ENCODE measurements at regions not wholly inside any gene's neighbourhood (a gene's known extent, or its start where the extent isn't known, plus 50 kb on each side); places are given as distances from the start of the nearest gene placed in this dataset.

GRCh38 chr13:107900775-107901174, 314.6 kb downstream of the LIG4 start:
- H3K27me3 ChIP-seq (ENCODE audit: low read depth): no peaks in the 10 kb centered on the region
- intact Hi-C loops (cut with micrococcal nuclease): no loop called here
- no peak overlapping the region for H3K4me3 ChIP-seq
- H3K9me3 ChIP-seq (replicated peaks): peaks cover 11% of the 10 kb centered on the region
- no peaks in the 10 kb centered on the region for H3K4me1 ChIP-seq
- H3K27ac ChIP-seq (replicated peaks): no peak overlapping the region
- no peaks in the 10 kb centered on the region for H3K36me3 ChIP-seq
- TF ChIP-seq CTCF (IDR thresholded peaks at IDR 0.05; ENCODE audit: borderline replicate concordance): no peak
- no peak for DNase-seq

GRCh38 chr13:107886118-107886517, 329.2 kb downstream of the LIG4 start:
- TF ChIP-seq CTCF (IDR thresholded peaks at IDR 0.05; ENCODE audit: borderline replicate concordance): no peak

GRCh38 chr13:107884564-107884963, 330.8 kb downstream of the LIG4 start:
- intact Hi-C loops (cut with micrococcal nuclease): no loop called here
- H3K27me3 ChIP-seq (ENCODE audit: low read depth): no peaks in the 10 kb centered on the region
- H3K4me3 ChIP-seq: no peak overlapping the region
- peaks cover 45% of the 10 kb centered on the region for H3K9me3 ChIP-seq (replicated peaks)
- no peak for TF ChIP-seq CTCF (IDR thresholded peaks at IDR 0.05; ENCODE audit: borderline replicate concordance)
- no peaks in the 10 kb centered on the region for H3K36me3 ChIP-seq
- DNase-seq: no peak
- no peak overlapping the region for H3K27ac ChIP-seq (replicated peaks)
- H3K4me1 ChIP-seq: no peaks in the 10 kb centered on the region

More at GRCh38 chr13:107886118-107886517, 329.2 kb downstream of the LIG4 start:
- Histone ChIP-seq H3K27ac (replicated peaks) (no peak overlapping the region), H3K36me3 (no peaks in the 10 kb centered on the region), H3K9me3 (replicated peaks) (peaks cover 30% of the 10 kb centered on the region), H3K4me3 (no peak overlapping the region), H3K4me1 (no peaks in the 10 kb centered on the region), H3K27me3 (ENCODE audit: low read depth) (no peaks in the 10 kb centered on the region)
- DNase-seq: no peak
- intact Hi-C loops (cut with micrococcal nuclease): no loop called here

GRCh38 chr13:107883561-107884175, 331.7 kb downstream of the LIG4 start:
- no peak for DNase-seq
- H3K4me3 ChIP-seq: no peak overlapping the region
- intact Hi-C loops (cut with micrococcal nuclease): no loop called here

GRCh38 chr13:107882708-107883560, 332.4 kb downstream of the LIG4 start:
- no peak for TF ChIP-seq CTCF (IDR thresholded peaks at IDR 0.05; ENCODE audit: borderline replicate concordance)
- no peaks in the 10 kb centered on the region for H3K4me1 ChIP-seq
- no peak overlapping the region for H3K4me3 ChIP-seq
- H3K27me3 ChIP-seq (ENCODE audit: low read depth): no peaks in the 10 kb centered on the region
- H3K36me3 ChIP-seq: no peaks in the 10 kb centered on the region
- intact Hi-C loops (cut with micrococcal nuclease): no loop called here
- no peak for DNase-seq
- H3K9me3 ChIP-seq (replicated peaks): peaks cover 45% of the 10 kb centered on the region
- no peak overlapping the region for H3K27ac ChIP-seq (replicated peaks)

More at GRCh38 chr13:107883561-107884175, 331.7 kb downstream of the LIG4 start:
- TF ChIP-seq CTCF (IDR thresholded peaks at IDR 0.05; ENCODE audit: borderline replicate concordance): no peak
- no peaks in the 10 kb centered on the region for H3K27me3 ChIP-seq (ENCODE audit: low read depth)
- no peaks in the 10 kb centered on the region for H3K36me3 ChIP-seq
- H3K9me3 ChIP-seq (replicated peaks): peaks cover 52% of the 10 kb centered on the region
- H3K27ac ChIP-seq (replicated peaks): no peak overlapping the region
- no peaks in the 10 kb centered on the region for H3K4me1 ChIP-seq

Data from left ventricle myocardium inferior (tissue), 1 donor.